Glomerular visceral epithelial cell (primary cell): ENCODE measurements at regions not wholly inside any gene's neighbourhood (a gene's known extent, or its start where the extent isn't known, plus 50 kb on each side); places are given as distances from the start of the nearest gene placed in this dataset.

ENCODE experiments used
- DNase-seq: peaks from one replicate; pipeline ENCODE4 v3.0.0-alpha.2; 2016; ENCODE audit errors: extremely low spot score

DNA sequence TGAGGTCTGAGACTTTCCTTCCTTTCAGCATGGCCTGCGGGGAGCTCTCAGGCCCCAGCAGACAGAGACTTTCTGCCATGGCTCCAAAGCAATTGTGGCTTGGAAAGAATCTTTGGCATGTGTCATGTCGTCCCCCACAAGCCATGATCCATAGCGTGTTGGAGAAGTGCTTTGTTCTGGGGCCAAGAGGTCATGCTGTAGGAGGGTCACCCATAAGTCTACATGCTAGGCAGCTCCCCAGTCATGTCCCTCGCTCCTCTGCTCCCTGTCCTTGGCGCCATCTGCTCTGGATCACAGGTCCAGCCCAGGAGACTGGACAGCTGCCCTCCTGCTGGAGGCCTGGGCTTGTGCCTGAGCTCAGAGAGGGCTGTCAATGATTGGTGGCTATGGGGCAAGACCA lies 78.8 kb upstream of the LCLAT1 start:
- DNase-seq, result peak; percentile 60

DNA sequence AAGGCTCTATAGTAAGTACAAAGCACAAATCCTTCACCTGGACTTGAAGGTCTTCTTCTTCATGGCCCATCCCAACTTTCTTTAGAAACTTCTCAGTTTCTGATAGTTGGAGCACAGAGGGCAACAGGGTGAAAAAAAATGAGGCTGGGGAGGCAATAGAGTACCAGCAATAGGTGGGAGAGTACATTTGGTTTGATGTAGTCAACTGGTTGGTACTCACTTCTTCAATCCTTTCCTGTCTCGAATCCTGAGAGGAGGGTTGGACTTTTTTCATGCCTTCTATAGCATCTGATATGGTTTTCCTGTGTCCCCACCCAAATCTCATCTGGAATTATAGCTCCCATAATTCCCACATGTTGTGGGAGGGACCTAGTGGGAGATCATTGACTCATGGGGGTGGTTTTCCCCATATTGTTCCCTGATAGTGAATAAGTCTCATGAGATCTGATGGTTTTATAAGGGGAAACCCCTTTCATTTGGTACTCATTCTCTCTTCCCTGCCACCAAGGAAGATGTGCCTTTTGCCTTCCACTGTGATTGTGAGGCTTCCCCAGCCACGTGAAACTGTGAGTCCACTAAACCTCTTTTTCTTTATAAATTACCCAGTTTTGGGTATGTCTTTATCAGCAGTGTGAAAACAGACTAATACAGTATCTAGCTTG lies 75.9 kb upstream of the LCLAT1 start:
- no peak for DNase-seq

GRCh38 chr2:30371772-30372373 lies 75.2 kb upstream of the LCLAT1 start:
- no peak for DNase-seq

- no peak for DNase-seq
Measured at GRCh38 chr2:30372826-30373225, 74.2 kb upstream of the LCLAT1 start.

DNA sequence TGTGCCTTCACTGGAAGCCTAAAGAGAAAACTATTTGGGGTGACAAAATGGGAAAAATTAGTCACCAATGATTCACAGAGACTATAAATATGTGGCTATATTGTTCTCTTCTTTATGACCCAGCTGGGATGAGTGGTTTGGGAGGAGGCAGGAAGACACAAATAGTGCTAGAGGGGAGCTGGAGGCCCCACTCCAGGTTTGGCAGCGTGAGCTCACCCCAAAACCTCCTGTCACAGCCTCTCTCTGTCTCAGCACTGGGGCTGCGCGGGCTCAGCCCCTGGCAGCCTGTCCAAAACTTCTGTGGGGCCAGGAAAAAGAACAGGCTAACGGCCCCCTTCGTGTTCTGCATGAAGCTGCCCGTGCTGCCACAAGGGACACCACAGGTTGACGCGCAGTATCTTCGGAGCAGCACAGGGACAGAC lies 73.2 kb upstream of the LCLAT1 start:
- DNase-seq, result no peak

DNA sequence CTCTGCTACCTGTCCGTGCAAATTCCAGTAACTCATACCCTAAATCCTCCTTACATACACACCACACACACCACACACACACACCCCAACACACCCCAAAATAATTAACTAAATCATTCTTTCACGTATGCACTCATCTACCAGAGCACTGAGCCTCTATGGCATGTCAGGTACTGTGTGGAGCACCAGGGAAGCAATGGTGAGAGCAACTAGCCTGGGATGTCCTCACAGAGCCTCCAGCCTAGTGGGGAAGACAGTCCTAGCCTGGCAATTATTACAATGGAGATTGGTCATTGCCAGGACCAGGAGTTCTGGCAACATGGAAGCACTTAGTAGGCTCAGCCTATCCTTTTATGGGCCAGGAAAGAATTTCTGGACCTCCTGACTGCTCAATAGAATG lies 72.7 kb upstream of the LCLAT1 start:
- no peak for DNase-seq

- no peak for DNase-seq
Measured at GRCh38 chr2:30375915-30376314, 71.1 kb upstream of the LCLAT1 start.

DNA sequence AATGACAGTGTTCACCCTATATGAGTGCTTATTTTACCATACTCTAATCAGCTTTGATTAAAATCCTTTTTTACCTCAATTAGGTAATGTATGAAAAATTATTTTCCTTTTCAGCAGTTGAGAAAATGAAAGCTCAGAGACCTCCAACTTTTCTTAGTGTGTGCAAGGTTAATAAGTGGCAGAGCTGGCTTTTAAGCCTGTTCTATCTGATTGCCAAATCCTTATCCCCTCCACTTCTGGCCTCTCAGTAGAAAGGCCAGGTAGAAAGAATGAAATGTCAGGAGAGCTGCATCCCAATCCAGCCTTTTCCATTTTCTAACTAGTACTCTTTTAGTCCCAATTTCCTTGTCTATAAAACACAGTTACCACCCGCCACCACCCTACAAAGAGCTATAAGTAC lies 67.6 kb upstream of the LCLAT1 start:
- DNase-seq, result no peak

DNA sequence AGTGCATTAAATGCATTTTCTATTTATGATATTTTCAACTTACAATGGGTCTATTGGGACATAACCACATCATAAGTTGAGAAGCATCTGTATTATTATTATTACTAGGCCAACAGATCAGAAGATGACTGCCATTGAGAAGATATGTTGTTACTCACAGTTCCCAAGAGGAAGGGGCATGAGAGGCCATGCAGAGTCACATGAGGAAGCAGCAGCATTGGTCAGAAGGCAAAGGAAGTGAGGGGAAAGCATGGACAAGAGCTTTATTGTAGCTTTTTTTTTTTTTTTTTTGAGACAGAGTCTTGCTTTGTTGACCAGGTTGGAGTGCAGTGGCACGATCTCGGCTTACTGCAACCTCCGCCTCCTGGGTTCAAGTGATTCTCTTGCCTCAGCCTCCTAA lies 66.2 kb upstream of the LCLAT1 start:
- no peak for DNase-seq

DNA sequence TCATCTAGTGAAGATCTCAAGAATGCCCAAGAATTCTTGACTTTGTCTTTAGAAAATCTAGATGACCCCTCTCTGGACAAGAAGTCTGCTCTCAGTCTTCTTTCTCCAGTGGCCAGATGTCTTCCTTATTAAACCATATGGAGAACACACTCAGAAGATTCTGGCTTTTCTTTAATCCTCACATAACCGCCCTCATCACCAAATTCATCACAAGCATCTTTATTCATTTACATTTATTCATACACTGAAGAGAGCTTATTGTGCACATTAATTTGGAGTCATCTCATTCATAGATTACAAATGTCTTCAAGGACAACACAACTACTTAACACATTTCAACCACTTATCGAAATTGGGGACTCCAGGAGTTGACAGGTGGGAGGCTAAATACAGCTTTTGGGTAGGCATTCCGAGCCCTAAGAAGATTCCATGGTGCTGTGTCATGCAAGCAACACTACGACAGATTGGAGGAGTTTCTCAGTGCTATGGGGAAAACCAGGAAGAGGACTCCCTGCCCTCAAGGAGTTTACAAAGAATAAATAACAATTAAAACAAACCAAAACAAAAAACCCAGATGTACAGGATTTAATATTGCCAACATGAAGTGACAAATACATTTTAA lies 64.8 kb upstream of the LCLAT1 start:
- no peak for DNase-seq

DNA sequence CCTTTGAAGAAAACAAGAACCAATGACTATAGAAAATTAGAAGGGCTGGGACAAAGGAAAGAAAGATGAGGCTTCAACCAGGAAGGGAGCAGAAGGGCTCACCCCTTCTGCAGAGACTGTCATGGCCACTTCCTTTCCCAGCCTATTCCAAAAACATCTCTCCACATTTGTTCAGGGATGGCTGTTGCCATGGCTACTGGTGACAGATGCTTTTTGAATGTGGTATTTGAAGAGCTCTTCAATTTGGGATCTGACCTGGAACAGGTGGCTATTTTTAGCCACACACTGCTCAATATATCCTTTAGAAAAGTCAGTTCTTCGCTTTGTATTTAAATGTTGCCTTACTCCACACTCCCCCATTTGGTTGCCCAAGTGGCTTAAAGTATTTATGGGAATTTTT lies 64.1 kb upstream of the LCLAT1 start:
- no peak for DNase-seq

- peak; percentile 31 for DNase-seq
Measured at GRCh38 chr2:30385327-30385726, 61.7 kb upstream of the LCLAT1 start.

DNA sequence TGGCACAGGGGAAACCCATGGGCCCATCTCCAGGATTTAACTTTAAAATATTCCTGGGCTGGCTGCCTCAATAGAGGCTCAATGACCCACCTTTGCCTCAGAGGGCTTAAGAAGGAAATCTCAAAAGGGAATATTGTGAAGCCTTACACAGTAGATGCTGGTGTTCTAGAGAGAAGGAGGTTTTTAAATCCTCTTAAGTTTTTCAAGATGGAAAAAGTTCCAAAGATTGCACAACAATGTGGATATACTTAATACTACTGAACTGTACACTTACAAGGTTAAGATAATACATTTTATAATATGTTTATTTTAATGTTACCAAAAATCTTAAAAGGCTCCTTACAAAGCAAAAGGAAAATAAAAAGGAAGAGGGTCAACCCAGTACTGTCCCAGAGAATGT lies 54.9 kb upstream of the LCLAT1 start:
- no peak for DNase-seq

DNA sequence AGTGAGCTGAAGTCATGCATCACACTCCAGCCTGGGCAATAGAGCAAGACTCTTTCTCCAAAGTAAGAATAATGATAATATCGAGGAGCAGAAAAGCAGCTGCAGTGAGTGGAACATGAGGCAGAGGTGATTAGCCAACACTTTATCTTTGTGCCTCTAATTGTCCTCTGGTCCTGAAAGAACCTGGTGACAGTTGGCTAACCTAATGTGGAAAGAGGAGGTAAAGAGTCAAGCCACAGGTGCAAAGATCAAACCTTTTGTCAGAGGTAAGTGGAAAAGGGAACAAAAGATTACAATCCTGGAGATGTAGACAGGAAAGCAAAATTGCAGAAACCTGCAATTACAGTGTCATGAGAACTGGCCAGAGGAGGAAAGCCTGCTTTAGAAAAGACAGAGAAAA lies 53.5 kb upstream of the LCLAT1 start:
- DNase-seq, result no peak

GRCh38 chr2:30394096-30394495 lies 53.0 kb upstream of the LCLAT1 start:
- DNase-seq, result no peak

- no peak for DNase-seq
Measured at GRCh38 chr2:30396436-30397232, 50.4 kb upstream of the LCLAT1 start.
